Erythroblast (primary cell): ENCODE measurements at regions not wholly inside any gene's neighbourhood (a gene's known extent, or its start where the extent isn't known, plus 50 kb on each side); places are given as distances from the start of the nearest gene placed in this dataset.

Experiments
- DNase-seq, 2 experiments: peaks; one replicate each; lab custom pipeline; 2025; lab: John Stamatoyannopoulos, UW
- GATA1 ChIP-seq: IDR thresholded peaks from 2 replicates; pipeline ENCODE4 v1.6.1; 2011; ENCODE audit warnings: low read depth, mild to moderate bottlenecking, control low read depth, low read length, moderate library complexity
- POLR2A ChIP-seq: IDR thresholded peaks from 2 replicates; pipeline ENCODE4 v1.6.1; 2011; ENCODE audit warnings: mild to moderate bottlenecking, low read length

DNA sequence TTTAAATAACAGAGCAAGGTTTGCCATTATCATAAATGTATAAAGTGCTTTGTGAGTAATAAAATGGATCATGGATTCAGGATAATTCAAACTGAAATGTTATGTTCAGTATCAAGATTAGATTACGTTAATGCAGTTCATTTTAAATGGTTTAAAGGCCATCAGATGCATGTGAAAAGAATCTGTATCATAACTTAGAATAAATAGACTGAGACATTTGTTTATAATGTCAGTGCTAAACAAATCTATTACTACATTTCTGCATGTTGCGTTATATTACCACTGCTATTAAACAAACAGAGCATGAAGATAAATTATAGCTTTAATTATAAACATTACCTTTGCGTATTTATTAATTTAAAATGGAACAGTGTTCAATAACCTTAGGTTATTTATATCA, 160.2 kb downstream of the TOX3 start:
- no peak for DNase-seq
- TF ChIP-seq GATA1 (no peak), POLR2A (no peak)

- no peak for TF ChIP-seq GATA1
- no peak for TF ChIP-seq POLR2A
- no peak for DNase-seq
Observed at GRCh38 chr16:52384378-52384777, 162.6 kb downstream of the TOX3 start.

- TF ChIP-seq POLR2A (no peak), GATA1 (no peak)
- no peak for DNase-seq
Observed at GRCh38 chr16:52383640-52384292, 163.2 kb downstream of the TOX3 start.

GRCh38 chr16:52383119-52383518, 163.8 kb downstream of the TOX3 start:
- DNase-seq = no peak
- TF ChIP-seq GATA1 (no peak), POLR2A (no peak)

- no peak for TF ChIP-seq POLR2A
- TF ChIP-seq GATA1 = no peak
- no peak for DNase-seq
Observed at GRCh38 chr16:52379551-52379950, 167.4 kb downstream of the TOX3 start.

DNA sequence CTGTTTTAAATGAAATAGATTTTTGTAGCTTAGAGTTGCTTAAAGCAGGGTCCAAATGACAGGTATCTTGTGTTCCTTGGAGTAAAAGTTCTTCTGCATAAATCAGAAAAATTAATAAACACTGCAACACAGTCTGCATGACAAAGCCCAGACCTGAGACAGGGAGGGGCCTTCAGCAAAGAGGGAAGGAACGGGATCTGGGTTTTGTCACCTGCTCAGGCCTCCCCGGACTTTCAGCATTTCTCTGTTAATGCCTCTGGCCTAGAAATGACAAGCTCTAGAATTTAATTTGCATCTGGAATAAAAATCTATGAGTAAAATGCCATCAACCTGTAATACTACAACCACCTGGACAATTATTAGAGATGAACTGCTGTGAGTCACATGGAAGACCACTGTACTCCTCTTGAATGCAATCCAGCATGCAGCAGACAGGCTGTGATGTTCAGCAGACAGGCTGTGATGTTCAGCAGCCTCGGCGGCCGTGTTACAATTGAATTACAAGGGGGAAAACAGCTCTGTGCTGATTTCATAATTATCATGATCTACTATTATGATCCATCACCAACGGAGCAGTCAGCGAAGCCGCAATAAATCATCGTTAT, 170.2 kb downstream of the TOX3 start:
- DNase-seq = no peak
- TF ChIP-seq POLR2A (no peak), GATA1 (no peak)

GRCh38 chr16:52372313-52372712, 174.6 kb downstream of the TOX3 start:
- DNase-seq = no peak
- TF ChIP-seq GATA1 = no peak
- TF ChIP-seq POLR2A = no peak

DNA sequence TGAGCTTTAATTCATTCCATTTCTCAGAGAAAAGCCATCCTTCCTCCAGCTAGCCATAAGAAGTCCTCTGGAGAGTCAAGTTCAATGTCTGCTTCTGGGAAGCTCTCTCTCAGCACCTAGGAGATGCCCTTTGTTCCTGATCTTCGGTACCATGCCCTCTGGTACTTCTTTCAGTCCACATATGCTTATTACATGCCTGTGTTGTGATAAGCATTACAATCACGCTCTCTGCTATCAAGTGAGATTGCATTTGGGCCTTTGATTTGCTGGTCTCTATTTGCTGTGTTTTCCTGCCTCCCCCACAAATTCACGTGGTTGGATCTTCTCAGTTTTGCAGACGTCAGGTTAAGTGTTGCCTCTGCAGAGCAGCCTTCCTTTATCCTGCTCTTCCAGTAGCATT, 178.1 kb downstream of the TOX3 start:
- TF ChIP-seq GATA1 (no peak), POLR2A (no peak)
- no peak for DNase-seq

- DNase-seq = no peak
- TF ChIP-seq GATA1 (no peak), POLR2A (no peak)
Observed at GRCh38 chr16:52367821-52368220, 179.1 kb downstream of the TOX3 start.

DNA sequence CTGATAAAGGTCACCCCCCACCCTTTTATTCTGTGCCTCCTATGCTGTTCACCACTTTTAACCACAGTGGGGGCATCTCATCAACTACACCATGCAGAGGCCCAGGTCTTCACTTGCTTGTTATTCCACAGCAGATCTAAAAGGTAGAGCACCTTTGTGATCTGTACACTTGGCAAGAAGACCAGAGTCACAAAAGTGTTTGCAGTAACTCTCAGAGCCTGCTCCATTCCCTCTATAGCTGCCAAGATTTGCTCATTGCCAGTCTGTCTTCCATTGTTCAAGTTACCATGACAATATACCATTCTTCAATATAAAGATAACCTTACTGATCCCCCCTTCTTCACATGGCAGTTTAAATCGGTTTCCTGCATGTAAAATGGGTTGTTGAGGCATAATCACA, 180.0 kb downstream of the TOX3 start:
- DNase-seq = no peak
- no peak for TF ChIP-seq POLR2A
- TF ChIP-seq GATA1 = no peak

GRCh38 chr16:52364500-52364899, 182.4 kb downstream of the TOX3 start:
- DNase-seq = no peak
- TF ChIP-seq GATA1 (no peak), POLR2A (no peak)

DNA sequence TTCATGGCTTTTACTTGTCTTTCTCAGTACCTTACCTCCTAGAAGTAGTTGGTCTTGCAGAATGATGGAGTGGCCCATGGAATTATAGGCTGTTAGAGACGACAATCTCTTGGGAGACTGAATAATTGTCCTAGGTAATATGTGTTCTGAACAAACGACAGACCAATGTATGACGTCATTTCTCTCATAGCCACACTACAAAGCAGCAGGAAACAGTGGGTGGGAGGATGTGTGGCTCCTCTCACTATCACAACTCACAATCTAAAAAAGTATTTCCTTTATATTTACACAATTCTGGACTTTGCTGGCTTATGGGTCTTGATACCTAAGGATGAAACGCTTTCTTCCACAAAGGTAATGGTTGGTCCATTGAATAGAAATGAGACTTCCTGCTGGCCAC, 183.9 kb downstream of the TOX3 start:
- DNase-seq = no peak

DNA sequence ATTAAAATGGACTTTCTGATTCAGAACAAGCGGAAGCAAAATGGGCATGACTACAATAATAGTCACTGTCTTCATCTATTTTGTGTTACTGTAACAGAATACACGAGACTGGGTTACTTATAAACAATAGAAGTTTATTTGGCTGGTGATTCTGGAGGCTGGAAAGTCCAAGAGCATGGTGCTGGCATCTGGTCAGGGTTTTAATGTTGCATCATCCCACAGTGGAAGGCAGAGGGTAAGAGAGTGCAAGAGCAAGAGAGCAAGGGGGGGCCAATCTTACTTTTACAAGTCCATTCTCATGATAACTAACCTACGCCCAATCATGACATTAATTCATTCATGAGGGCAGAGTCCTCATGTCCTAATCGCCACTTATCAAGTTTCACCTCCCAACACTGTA, 189.2 kb downstream of the TOX3 start:
- no peak for TF ChIP-seq GATA1
- no peak for TF ChIP-seq POLR2A
- no peak for DNase-seq

More for the DNA sequence above, 183.9 kb downstream of the TOX3 start:
- TF ChIP-seq POLR2A (no peak), GATA1 (no peak)

DNA sequence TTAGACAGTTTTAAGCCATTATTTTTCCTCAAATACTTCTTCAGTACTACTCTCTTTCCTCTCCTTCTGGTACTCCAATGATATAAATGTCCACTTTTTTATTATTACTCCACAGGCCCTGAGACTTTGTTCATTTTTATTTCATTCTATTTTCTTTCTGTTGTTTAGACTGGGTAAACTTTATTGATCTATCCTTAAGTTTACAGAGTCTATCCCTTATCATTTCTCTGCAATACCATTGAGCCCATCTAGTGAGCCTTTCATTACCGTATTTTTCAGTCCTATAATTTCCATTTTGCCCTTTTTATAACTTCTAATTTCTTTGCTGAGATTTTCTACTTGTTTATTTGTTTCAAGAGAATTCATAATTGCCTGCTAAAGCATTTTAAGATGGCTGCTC, 193.7 kb downstream of the TOX3 start:
- no peak for DNase-seq

GRCh38 chr16:52351451-52351850, 195.5 kb downstream of the TOX3 start:
- DNase-seq = no peak
- TF ChIP-seq GATA1 (no peak), POLR2A (no peak)

More for the DNA sequence above, 193.7 kb downstream of the TOX3 start:
- no peak for TF ChIP-seq POLR2A
- TF ChIP-seq GATA1 = no peak
